Neural progenitor cell (in vitro differentiated cells): ENCODE measurements at regions not wholly inside any gene's neighbourhood (a gene's known extent, or its start where the extent isn't known, plus 50 kb on each side); places are given as distances from the start of the nearest gene placed in this dataset.

ENCODE experiments used
- CTCF ChIP-seq: fragments of 200-600 bp; sonication (generic); IDR thresholded peaks from 2 replicates; pipeline ENCODE4 v1.5.1; 2017; ENCODE audit warnings: antibody characterized with exemption, mild to moderate bottlenecking
- EZH2 ChIP-seq: fragments of 200-600 bp; sonication (generic); IDR thresholded peaks from 2 replicates; pipeline ENCODE4 v1.6.1; 2017; ENCODE audit warnings: antibody characterized with exemption, mild to moderate bottlenecking, moderate library complexity
- EZH2phosphoT487 ChIP-seq: fragments of 200-600 bp; sonication (generic); IDR thresholded peaks from 2 replicates; pipeline ENCODE4 v1.6.1; 2017; ENCODE audit warnings: antibody characterized with exemption

DNA sequence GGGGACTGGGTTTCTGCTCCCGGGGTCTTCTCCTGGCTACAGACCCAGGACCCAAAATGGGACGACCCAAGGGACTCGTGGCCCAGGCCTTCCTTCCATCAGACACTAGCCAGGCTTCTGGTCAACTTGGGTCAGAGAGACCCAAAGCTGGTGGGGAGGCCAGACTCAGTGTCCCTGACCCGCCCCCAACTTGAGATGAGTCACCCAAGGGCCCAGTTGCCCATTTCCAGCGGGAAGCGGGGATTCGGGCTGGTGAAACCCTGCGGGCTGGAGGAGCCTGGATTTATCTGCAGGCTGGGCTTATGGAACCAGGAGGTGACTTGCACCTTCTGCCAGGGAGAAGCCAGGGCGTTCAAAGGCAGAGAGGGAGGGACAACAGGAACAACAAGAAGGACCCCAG lies 81.5 kb downstream of the RFLNA start:
- TF ChIP-seq CTCF (no peak), EZH2phosphoT487 (no peak), EZH2 (no peak)
